HCT116 (cell line): ENCODE measurements at regions not wholly inside any gene's neighbourhood (a gene's known extent, or its start where the extent isn't known, plus 50 kb on each side); places are given as distances from the start of the nearest gene placed in this dataset.

ENCODE experiments used
- ATAC-seq: fragments of 200-7000 bp; cut with Tn5 transposase; 2 replicates; pipeline ENCODE4 v1.9.1; 2020; ENCODE audit warnings: mild to moderate bottlenecking, moderate library complexity
- BruUV-seq: library from RNA; stranded (reverse); fragments of 400-500 nt; replicated peaks from 2 replicates; lab custom pipeline; 2021; lab: Mats Ljungman, UMichigan
- CTCF ChIA-PET: fragments of 300-600 bp; sonication (Branson Sonifier 250); formaldehyde crosslinking; loops from one replicate; lab custom pipeline; 2021; ENCODE audit warnings: antibody characterized with exemption; lab: Charles Lee
- POLR2A ChIA-PET: fragments of 300-600, 350-600 bp; sonication (Branson Sonifier 250); formaldehyde crosslinking; loops from one replicate; lab custom pipeline; 2021; ENCODE audit warnings: antibody characterized with exemption; lab: Charles Lee
- RAD21 ChIA-PET, 2 experiments: fragments of 300-600 bp; sonication (Branson Sonifier 250); formaldehyde crosslinking; loops; one replicate each; lab custom pipeline; 2023; ENCODE audit warnings: low total read pairs in 2 of 2; ENCODE audit not compliant: uncharacterized antibody in 2 of 2, unreplicated experiment in 2 of 2, low non-redundant PET in 1 of 2; lab: Charles Lee
- DNase-seq: peaks from one replicate; pipeline ENCODE4 v3.0.0-alpha.2; 2010; ENCODE audit warnings: low read depth, low spot score
- H2AFZ ChIP-seq: fragments of 200-600 bp; shearing (Covaris generic), sonication (generic); 2 replicates; pipeline ENCODE4 v1.6.1; 2017; ENCODE audit warnings: low read depth, mixed run types, mixed read lengths, antibody characterized with exemption, low read length; ENCODE audit not compliant: poor library complexity, severe bottlenecking
- H3K27ac ChIP-seq: 2 replicates; pipeline ENCODE4 v1.5.1; 2012; ENCODE audit warnings: low read depth, low read length
- H3K27me3 ChIP-seq: fragments of 200-600 bp; sonication (generic); 2 replicates; pipeline ENCODE4 v1.6.1; 2016; ENCODE audit warnings: mixed run types, low read length, mixed read lengths; ENCODE audit not compliant: insufficient read depth
- H3K36me3 ChIP-seq, 2 experiments: fragments of 200-500 bp in 1 of 2; fragments of 200-600 bp in 1 of 2; sonication (Bioruptor generic) in 1 of 2; sonication (generic) in 1 of 2; 2 replicates each; pipeline versions ENCODE4 v1.5.1 to v1.6.1; 2014 to 2016; ENCODE audit warnings: low read length in 2 of 2, inconsistent platforms in 1 of 2, mixed read lengths in 1 of 2, mixed run types in 1 of 2; ENCODE audit not compliant: insufficient read depth in 2 of 2, control insufficient read depth in 1 of 2
- H3K4me1 ChIP-seq, 2 experiments: fragments of 200-600 bp in 1 of 2; sonication (generic) in 1 of 2; 2 replicates each; pipeline versions ENCODE4 v1.5.1 to v1.6.1; 2012 to 2017; ENCODE audit warnings: low read length in 2 of 2, inconsistent platforms in 1 of 2, mild to moderate bottlenecking in 1 of 2, mixed read lengths in 1 of 2, mixed run types in 1 of 2, moderate library complexity in 1 of 2; ENCODE audit not compliant: insufficient read depth in 2 of 2, control insufficient read depth in 1 of 2
- H3K4me2 ChIP-seq: fragments of 200-600 bp; sonication (generic); 2 replicates; pipeline ENCODE4 v1.6.1; 2017; ENCODE audit warnings: mixed run types, low read length, mixed read lengths
- H3K4me3 ChIP-seq, 2 experiments: fragments of 200-600 bp in 1 of 2; sonication (generic) in 1 of 2; replicated peaks in 1 of 2; 2 replicates each; pipeline ENCODE4 v1.5.1; 2011 to 2016; ENCODE audit warnings: low read length in 2 of 2, control low read depth in 1 of 2, low read depth in 1 of 2, mild to moderate bottlenecking in 1 of 2, mixed read lengths in 1 of 2, mixed run types in 1 of 2
- H3K79me2 ChIP-seq: fragments of 200-600 bp; sonication (generic); 2 replicates; pipeline ENCODE4 v1.6.1; 2017; ENCODE audit warnings: mild to moderate bottlenecking, mixed run types, low read length, moderate library complexity, mixed read lengths; ENCODE audit not compliant: insufficient read depth
- H3K9ac ChIP-seq: fragments of 200-600 bp; sonication (generic); 2 replicates; pipeline ENCODE4 v1.6.1; 2016; ENCODE audit warnings: low read length, mixed read lengths
- H3K9me2 ChIP-seq: fragments of 200-600 bp; sonication (generic), shearing (Covaris generic); 2 replicates; pipeline ENCODE4 v1.6.1; 2017; ENCODE audit warnings: mixed run types, mild to moderate bottlenecking, moderate library complexity; ENCODE audit not compliant: insufficient read depth
- H3K9me3 ChIP-seq, 2 experiments: fragments of 200-500 bp in 1 of 2; fragments of 200-600 bp in 1 of 2; sonication (Bioruptor generic) in 1 of 2; sonication (generic) in 1 of 2; 2 replicates each; pipeline ENCODE4 v1.6.1; 2014 to 2017; ENCODE audit warnings: low read length in 2 of 2, mixed read lengths in 2 of 2, inconsistent platforms in 1 of 2, low read depth in 1 of 2, mild to moderate bottlenecking in 1 of 2, mixed run types in 1 of 2, moderate library complexity in 1 of 2; ENCODE audit not compliant: control insufficient read depth in 1 of 2, insufficient read depth in 1 of 2
- H4K20me1 ChIP-seq: fragments of 200-600 bp; sonication (generic), shearing (Covaris generic); 2 replicates; pipeline ENCODE4 v1.6.1; 2017; ENCODE audit warnings: mixed run types, mild to moderate bottlenecking, moderate library complexity; ENCODE audit not compliant: insufficient read depth
- CEBPB ChIP-seq: IDR thresholded peaks from 2 replicates; pipeline ENCODE4 v1.6.1; 2012; ENCODE audit warnings: low read depth
- EZH2phosphoT487 ChIP-seq: fragments of 200-600 bp; IDR thresholded peaks from 2 replicates; pipeline ENCODE4 v1.6.1; 2018; ENCODE audit warnings: antibody characterized with exemption, borderline replicate concordance
- JUND ChIP-seq: IDR thresholded peaks from 2 replicates; pipeline ENCODE4 v1.6.1; 2012
- POLR2A ChIP-seq: IDR thresholded peaks from 2 replicates; pipeline ENCODE4 v1.7.0; 2011; ENCODE audit warnings: borderline replicate concordance; ENCODE audit not compliant: insufficient read depth, insufficient read length; ENCODE audit errors: extremely low read depth
- POLR2AphosphoS5 ChIP-seq: IDR thresholded peaks from 2 replicates; pipeline ENCODE4 v1.6.1; 2011; ENCODE audit warnings: mild to moderate bottlenecking, low read depth, low read length, moderate library complexity
- SRF ChIP-seq: IDR thresholded peaks from 2 replicates; pipeline ENCODE4 v1.6.1; 2012; ENCODE audit warnings: low read depth
- TCF7L2 ChIP-seq: IDR thresholded peaks from 2 replicates; pipeline ENCODE4 v1.7.0; 2011; ENCODE audit warnings: borderline replicate concordance, inconsistent platforms; ENCODE audit not compliant: insufficient read depth, insufficient read length; ENCODE audit errors: extremely low read depth
- YY1 ChIP-seq: IDR thresholded peaks from 2 replicates; pipeline ENCODE4 v1.6.1; 2011; ENCODE audit warnings: low read length, low read depth, moderate library complexity, mild to moderate bottlenecking; ENCODE audit not compliant: insufficient replicate concordance; ENCODE audit errors: extremely low read depth
- intact Hi-C: fragments of 100-400 bp; cut with micrococcal nuclease; formaldehyde crosslinking; loops from 2 replicates; pipeline ENCODE4 v1.10.0; 2022
- TF ChIP-seq, protein P1 (sequence below), 3 experiments: fragments of 200-600 bp in 1 of 3; sonication (generic) in 1 of 3; IDR thresholded peaks in 2 of 3; conservative IDR thresholded peaks in 1 of 3; 2 replicates each; pipeline ENCODE4 v1.5.1; 2012 to 2017; ENCODE audit warnings: low read depth in 2 of 3, low read length in 2 of 3, antibody characterized with exemption in 1 of 3, borderline replicate concordance in 1 of 3, control low read depth in 1 of 3, mild to moderate bottlenecking in 1 of 3, mixed read lengths in 1 of 3, mixed run types in 1 of 3, moderate library complexity in 1 of 3; ENCODE audit not compliant: insufficient read depth in 1 of 3
- TF ChIP-seq, protein P2 (sequence below): IDR thresholded peaks from 2 replicates; pipeline ENCODE4 v1.6.1; 2012

GRCh38 chr19:27881213-27881612, 1331.7 kb downstream of the UQCRFS1 start:
- CTCF ChIA-PET, result no interaction called here

More at GRCh38 chr19:27881213-27881612, 1331.7 kb downstream of the UQCRFS1 start:
- Histone ChIP-seq H3K9me2 (no peaks in the 10 kb centered on the region), H3K9ac (no peak overlapping the region), H3K4me1 (no peaks in the 10 kb centered on the region), H3K79me2 (no peaks in the 10 kb centered on the region), H3K9me3 (peaks cover 0 to 13% of the 10 kb centered on the region in 2 experiments; a peak in 2 of 4 replicates), H3K27ac (no peak overlapping the region), H3K4me3 (no peak overlapping the region), H3K4me2 (no peak overlapping the region), H4K20me1 (no peaks in the 10 kb centered on the region), H3K27me3 (no peaks in the 10 kb centered on the region), H2AFZ (no peak overlapping the region), H3K36me3 (no peaks in the 10 kb centered on the region)
- ATAC-seq (no peak), DNase-seq (no peak)
- no TSS peak for BruUV-seq
- ChIA-PET RAD21 (no interaction called here), POLR2A (no interaction called here)
- intact Hi-C loops, result no loop called here
- TF ChIP-seq SRF (no peak), CEBPB (no peak), POLR2A (no peak), JUND (no peak), TCF7L2 (no peak), POLR2AphosphoS5 (no peak), EZH2phosphoT487 (no peak), YY1 (no peak)
- TF ChIP-seq, protein P1, sequence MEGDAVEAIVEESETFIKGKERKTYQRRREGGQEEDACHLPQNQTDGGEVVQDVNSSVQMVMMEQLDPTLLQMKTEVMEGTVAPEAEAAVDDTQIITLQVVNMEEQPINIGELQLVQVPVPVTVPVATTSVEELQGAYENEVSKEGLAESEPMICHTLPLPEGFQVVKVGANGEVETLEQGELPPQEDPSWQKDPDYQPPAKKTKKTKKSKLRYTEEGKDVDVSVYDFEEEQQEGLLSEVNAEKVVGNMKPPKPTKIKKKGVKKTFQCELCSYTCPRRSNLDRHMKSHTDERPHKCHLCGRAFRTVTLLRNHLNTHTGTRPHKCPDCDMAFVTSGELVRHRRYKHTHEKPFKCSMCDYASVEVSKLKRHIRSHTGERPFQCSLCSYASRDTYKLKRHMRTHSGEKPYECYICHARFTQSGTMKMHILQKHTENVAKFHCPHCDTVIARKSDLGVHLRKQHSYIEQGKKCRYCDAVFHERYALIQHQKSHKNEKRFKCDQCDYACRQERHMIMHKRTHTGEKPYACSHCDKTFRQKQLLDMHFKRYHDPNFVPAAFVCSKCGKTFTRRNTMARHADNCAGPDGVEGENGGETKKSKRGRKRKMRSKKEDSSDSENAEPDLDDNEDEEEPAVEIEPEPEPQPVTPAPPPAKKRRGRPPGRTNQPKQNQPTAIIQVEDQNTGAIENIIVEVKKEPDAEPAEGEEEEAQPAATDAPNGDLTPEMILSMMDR (IDR thresholded peaks at IDR 0.05 in 2 of 3, conservative IDR thresholded peaks at IDR 0.05 in 1 of 3; ENCODE audit: borderline replicate concordance in 1 of 3, insufficient read depth in 1 of 3, low read depth in 2 of 3, low read length in 2 of 3), result no peak
- TF ChIP-seq, protein P2, sequence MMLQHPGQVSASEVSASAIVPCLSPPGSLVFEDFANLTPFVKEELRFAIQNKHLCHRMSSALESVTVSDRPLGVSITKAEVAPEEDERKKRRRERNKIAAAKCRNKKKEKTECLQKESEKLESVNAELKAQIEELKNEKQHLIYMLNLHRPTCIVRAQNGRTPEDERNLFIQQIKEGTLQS, result no peak
